ENCODE measurements at regions not wholly inside any gene's neighbourhood (a gene's known extent, or its start where the extent isn't known, plus 50 kb on each side); places are given as distances from the start of the nearest gene placed in this dataset.

GRCh38 chr10:43818687-43819086 is 170.0 kb upstream of the ZNF32 start:
- no peak for TF ChIP-seq ZC3H10 (CRISPR knock-in tag; IDR thresholded peaks at IDR 0.05)
- TF ChIP-seq GLIS3 (CRISPR knock-in tag; IDR thresholded peaks at IDR 0.05), result no peak
- no peak for TF ChIP-seq PATZ1 (CRISPR knock-in tag; IDR thresholded peaks at IDR 0.05; ENCODE audit: borderline replicate concordance)
- TF ChIP-seq TSHZ2 (CRISPR knock-in tag; IDR thresholded peaks at IDR 0.05), result no peak
- TF ChIP-seq ZFP3 (CRISPR knock-in tag; IDR thresholded peaks at IDR 0.05), result no peak
- TF ChIP-seq TOX (CRISPR knock-in tag; IDR thresholded peaks at IDR 0.05; ENCODE audit: borderline replicate concordance), result no peak
- no peak for TF ChIP-seq PPARA (CRISPR knock-in tag; IDR thresholded peaks at IDR 0.05; ENCODE audit: borderline replicate concordance)

Measured in SK-N-SH treated with all-trans-retinoic acid at 6 μM for 48 hours (cell line).